ENCODE measurements at regions not wholly inside any gene's neighbourhood (a gene's known extent, or its start where the extent isn't known, plus 50 kb on each side); places are given as distances from the start of the nearest gene placed in this dataset.

- peak; percentile 28 for DNase-seq (ENCODE audit: low spot score)
- BruUV-seq (replicated peaks) = no TSS peak
- no peak overlapping the region for H3K27ac ChIP-seq (ENCODE audit: extremely low read length, insufficient read depth, low read length)
- intact Hi-C loops (cut with micrococcal nuclease; ENCODE audit: unreplicated experiment) (no loop called here), in situ Hi-C loops (cut with HindIII; ENCODE audit: extremely low pct_ligation_motif_present, low pct_unique_long_range_greater_than_20kb) (no loop called here)
- 20% methylated on average over 2 of the region's 2 CpGs for WGBS (ENCODE audit: low lambda C conversion rate)
- TF ChIP-seq ZNF160 (CRISPR knock-in tag; IDR thresholded peaks at IDR 0.05) = no peak
- TF ChIP-seq SOX5 (CRISPR knock-in tag; IDR thresholded peaks at IDR 0.05; ENCODE audit: borderline replicate concordance) = 0 out of 2 replicates have a peak, but pooled peaks have one; percentile 23
- TF ChIP-seq ZNF644 (CRISPR knock-in tag; IDR thresholded peaks at IDR 0.05; ENCODE audit: low read depth) = 0 out of 2 replicates have a peak, but pooled peaks have one; percentile 33
- peak; percentile 31; the same call in 1 of the 2 replicates for TF ChIP-seq ELF3 (CRISPR knock-in tag; IDR thresholded peaks at IDR 0.05)
- TF ChIP-seq REL (CRISPR knock-in tag; conservative IDR thresholded peaks at IDR 0.05) = no peak
- TF ChIP-seq FOSL2 (CRISPR knock-in tag; IDR thresholded peaks at IDR 0.05) = peak; percentile 60
- TF ChIP-seq SPEN (CRISPR knock-in tag; IDR thresholded peaks at IDR 0.05; ENCODE audit: low read depth) = no peak
- TF ChIP-seq ZNF704 (CRISPR knock-in tag; IDR thresholded peaks at IDR 0.05; ENCODE audit: borderline replicate concordance) = no peak
- ATAC-seq = peak; percentile 60; the same call in 2 of the 3 replicates
- no peaks in the 10 kb centered on the region; the same call in 1 of the 2 replicates for H3K9me3 ChIP-seq (ENCODE audit: low read length)
- ChIA-PET CTCF (ENCODE audit: low intra/inter-chr PET ratio, low total read pairs) (no interaction called here), POLR2A (no interaction called here)
- FAIRE-seq = no peak
- no peaks in the 10 kb centered on the region for H4K20me1 ChIP-seq (ENCODE audit: insufficient read depth, low read length)
- H3K4me2 ChIP-seq (ENCODE audit: low read depth, low read length) = no peak overlapping the region
- no peaks in the 10 kb centered on the region for H3K27me3 ChIP-seq (ENCODE audit: control insufficient read depth in 1 of 2, insufficient read depth in 2 of 2, low read length in 2 of 2)
- H3K4me3 ChIP-seq (replicated peaks in 1 of 3; ENCODE audit: insufficient read depth in 1 of 3, low read depth in 2 of 3, low read length in 3 of 3) = no peak overlapping the region
- H3K9ac ChIP-seq (ENCODE audit: insufficient read depth, low read depth, low read length) = no peak overlapping the region
- H2AFZ ChIP-seq (ENCODE audit: low read length) = no peak overlapping the region
- H3K79me2 ChIP-seq (ENCODE audit: insufficient read depth, low read length) = no peaks in the 10 kb centered on the region
- H3K4me1 ChIP-seq (ENCODE audit: insufficient read depth, low read length) = peaks cover 30% of the 10 kb centered on the region
- H3K36me3 ChIP-seq (replicated peaks in 1 of 2; ENCODE audit: control insufficient read depth in 1 of 2, insufficient read depth in 2 of 2, low read length in 2 of 2) = no peaks in the 10 kb centered on the region
Measured at GRCh38 chr11:80593648-80594374, 1153.0 kb upstream of the TENM4 start.
